ENCODE measurements at regions not wholly inside any gene's neighbourhood (a gene's known extent, or its start where the extent isn't known, plus 50 kb on each side); places are given as distances from the start of the nearest gene placed in this dataset.
"Not testable (repeated sequence)": the region's sequence is repeated elsewhere in the genome, so short reads cannot be mapped to it uniquely, and the experiment has no call there.

GRCh38 chr17:14522795-14523387, 222.0 kb downstream of the HS3ST3B1 start:
- DNase-seq (ENCODE audit: extremely low spot score): no peak
- ChIA-PET POLR2A (no interaction called here), CTCF (no interaction called here)
- no peak for TF ChIP-seq CTCF (IDR thresholded peaks at IDR 0.05; ENCODE audit: control extremely low read depth, extremely low read depth, low read depth, missing control alignments)

GRCh38 chr17:14518919-14519318, 218.0 kb downstream of the HS3ST3B1 start:
- CTCF ChIA-PET, POLR2A ChIA-PET: not testable (repeated sequence)

GRCh38 chr17:14514973-14515372, 214.1 kb downstream of the HS3ST3B1 start:
- TF ChIP-seq CTCF (IDR thresholded peaks at IDR 0.05; ENCODE audit: control extremely low read depth, extremely low read depth, low read depth, missing control alignments): no peak
- POLR2A ChIA-PET: no interaction called here
- CTCF ChIA-PET: no interaction called here
- DNase-seq (ENCODE audit: extremely low spot score): no peak

More at GRCh38 chr17:14518919-14519318, 218.0 kb downstream of the HS3ST3B1 start:
- DNase-seq (ENCODE audit: extremely low spot score): not testable (repeated sequence)

GRCh38 chr17:14513835-14514234, 213.0 kb downstream of the HS3ST3B1 start:
- no peak for DNase-seq (ENCODE audit: extremely low spot score)
- ChIA-PET POLR2A (no interaction called here), CTCF (no interaction called here)
- TF ChIP-seq CTCF (IDR thresholded peaks at IDR 0.05; ENCODE audit: control extremely low read depth, extremely low read depth, low read depth, missing control alignments): no peak

DNA sequence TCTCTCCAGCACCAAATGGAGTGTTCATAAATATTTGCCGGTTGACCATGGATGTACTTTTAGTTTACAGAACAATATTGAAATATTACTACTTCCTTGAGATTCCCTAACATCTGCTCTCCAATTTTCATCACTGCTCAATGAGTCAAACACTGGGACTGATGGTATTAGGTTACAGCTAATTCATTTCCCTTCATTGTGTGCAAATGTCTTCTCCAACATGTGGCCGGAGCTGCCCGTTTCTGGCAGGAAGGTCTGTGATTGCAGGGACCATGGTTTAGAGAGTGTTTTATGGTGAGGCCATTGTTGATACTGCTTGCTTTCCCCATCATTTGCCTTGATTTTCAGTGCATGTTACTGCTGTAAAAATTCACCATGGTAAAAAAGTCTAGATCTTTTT, 209.3 kb downstream of the HS3ST3B1 start:
- no peak for TF ChIP-seq CTCF (IDR thresholded peaks at IDR 0.05; ENCODE audit: control extremely low read depth, extremely low read depth, low read depth, missing control alignments)
- no peak for DNase-seq (ENCODE audit: extremely low spot score)
- POLR2A ChIA-PET: no interaction called here
- CTCF ChIA-PET: no interaction called here

DNA sequence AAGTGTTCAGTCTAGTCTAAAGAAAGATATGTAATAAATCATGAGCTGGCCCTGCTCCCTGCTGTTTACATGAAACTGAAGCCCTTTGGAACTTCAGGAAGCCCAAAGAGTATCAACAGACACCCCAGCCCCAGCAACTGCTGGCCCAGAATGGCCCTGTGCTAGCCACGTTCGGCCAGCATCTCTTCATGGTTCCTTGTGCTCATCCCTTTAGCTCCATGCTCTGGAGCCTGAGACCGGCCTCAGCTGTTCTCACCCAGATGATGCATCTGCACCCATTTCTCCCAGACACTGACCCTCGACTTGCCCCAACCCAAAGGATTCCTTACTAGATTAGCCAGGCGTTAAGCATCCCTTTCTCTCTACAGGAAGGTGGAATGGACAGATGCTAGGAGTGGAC, 207.3 kb downstream of the HS3ST3B1 start:
- CTCF ChIA-PET: no interaction called here
- TF ChIP-seq CTCF (IDR thresholded peaks at IDR 0.05; ENCODE audit: control extremely low read depth, extremely low read depth, low read depth, missing control alignments): no peak
- POLR2A ChIA-PET: no interaction called here
- no peak for DNase-seq (ENCODE audit: extremely low spot score)

GRCh38 chr17:14506364-14506763, 205.5 kb downstream of the HS3ST3B1 start:
- POLR2A ChIA-PET: no interaction called here
- DNase-seq (ENCODE audit: extremely low spot score): no peak
- no peak for TF ChIP-seq CTCF (IDR thresholded peaks at IDR 0.05; ENCODE audit: control extremely low read depth, extremely low read depth, low read depth, missing control alignments)
- CTCF ChIA-PET: interaction anchor here (1.2 kb wide), 1 partner anchor 10 kb away, joined by 4 read pairs; no protein-coding TSS in a partner anchor
